ENCODE measurements at regions not wholly inside any gene's neighbourhood (a gene's known extent, or its start where the extent isn't known, plus 50 kb on each side); places are given as distances from the start of the nearest gene placed in this dataset.

DNA sequence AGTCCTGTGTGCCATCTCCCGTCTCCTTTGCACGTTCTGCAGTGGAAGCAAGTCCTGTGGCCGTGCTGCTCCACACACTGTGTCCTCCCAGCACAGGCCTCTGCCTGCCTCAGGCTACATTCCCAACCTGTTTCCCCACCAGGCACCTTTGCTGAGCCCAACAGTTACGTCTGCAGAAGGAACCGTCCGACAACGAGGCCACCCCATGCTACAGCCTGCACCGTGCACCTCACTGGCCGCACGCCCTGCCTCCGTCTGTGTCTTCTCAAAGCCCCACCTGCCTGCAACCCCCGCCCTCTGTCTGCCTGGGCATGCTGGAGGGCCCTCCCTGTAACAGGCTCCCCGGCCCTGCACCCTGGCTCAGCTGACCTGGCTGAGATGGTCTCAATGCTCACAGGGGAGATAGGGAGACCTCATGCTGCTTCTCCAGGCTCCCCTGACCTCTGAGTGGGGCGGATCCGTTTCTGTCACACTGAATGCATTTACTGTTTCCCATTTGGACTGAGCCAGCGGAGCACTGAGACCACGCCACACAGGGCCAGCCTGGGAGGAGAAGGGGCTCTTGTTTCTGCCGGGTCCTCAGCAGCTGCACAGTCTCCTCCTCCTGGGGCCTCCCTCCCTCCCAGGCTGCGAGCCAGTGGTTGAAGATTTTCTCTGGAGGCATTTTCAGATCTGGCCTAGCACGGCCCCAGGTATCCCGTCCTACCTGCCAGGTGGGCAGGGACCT lies 109.1 kb upstream of the OTOS start:
- TF ChIP-seq EZH2 (IDR thresholded peaks at IDR 0.05; ENCODE audit: borderline replicate concordance) (no peak), EZH2phosphoT487 (IDR thresholded peaks at IDR 0.05; ENCODE audit: low read depth, severe bottlenecking, unreplicated experiment) (no peak)
- TF ChIP-seq, protein P1, sequence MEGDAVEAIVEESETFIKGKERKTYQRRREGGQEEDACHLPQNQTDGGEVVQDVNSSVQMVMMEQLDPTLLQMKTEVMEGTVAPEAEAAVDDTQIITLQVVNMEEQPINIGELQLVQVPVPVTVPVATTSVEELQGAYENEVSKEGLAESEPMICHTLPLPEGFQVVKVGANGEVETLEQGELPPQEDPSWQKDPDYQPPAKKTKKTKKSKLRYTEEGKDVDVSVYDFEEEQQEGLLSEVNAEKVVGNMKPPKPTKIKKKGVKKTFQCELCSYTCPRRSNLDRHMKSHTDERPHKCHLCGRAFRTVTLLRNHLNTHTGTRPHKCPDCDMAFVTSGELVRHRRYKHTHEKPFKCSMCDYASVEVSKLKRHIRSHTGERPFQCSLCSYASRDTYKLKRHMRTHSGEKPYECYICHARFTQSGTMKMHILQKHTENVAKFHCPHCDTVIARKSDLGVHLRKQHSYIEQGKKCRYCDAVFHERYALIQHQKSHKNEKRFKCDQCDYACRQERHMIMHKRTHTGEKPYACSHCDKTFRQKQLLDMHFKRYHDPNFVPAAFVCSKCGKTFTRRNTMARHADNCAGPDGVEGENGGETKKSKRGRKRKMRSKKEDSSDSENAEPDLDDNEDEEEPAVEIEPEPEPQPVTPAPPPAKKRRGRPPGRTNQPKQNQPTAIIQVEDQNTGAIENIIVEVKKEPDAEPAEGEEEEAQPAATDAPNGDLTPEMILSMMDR (IDR thresholded peaks at IDR 0.05; ENCODE audit: poor library complexity): no peak
